KMS-11 (cell line): ENCODE measurements at regions not wholly inside any gene's neighbourhood (a gene's known extent, or its start where the extent isn't known, plus 50 kb on each side); places are given as distances from the start of the nearest gene placed in this dataset.

Source experiments
- H2AFZ ChIP-seq: fragments of 200-600 bp; sonication (generic); 2 replicates; pipeline ENCODE4 v1.6.1; 2016; ENCODE audit warnings: antibody characterized with exemption, mixed run types, low read depth
- H3K27ac ChIP-seq: fragments of 200-600 bp; sonication (generic); 2 replicates; pipeline ENCODE4 v1.6.1; 2016; ENCODE audit warnings: mild to moderate bottlenecking, mixed run types
- H3K27me3 ChIP-seq: fragments of 200-600 bp; sonication (generic); 2 replicates; pipeline ENCODE4 v1.6.1; 2017; ENCODE audit warnings: mild to moderate bottlenecking, low read depth, mixed run types, moderate library complexity; ENCODE audit not compliant: insufficient read depth
- H3K36me3 ChIP-seq: fragments of 200-600 bp; sonication (generic); 2 replicates; pipeline ENCODE4 v1.6.1; 2017; ENCODE audit warnings: mild to moderate bottlenecking, mixed run types; ENCODE audit not compliant: insufficient read depth
- H3K4me1 ChIP-seq: fragments of 200-600 bp; sonication (generic); 2 replicates; pipeline ENCODE4 v1.6.1; 2016; ENCODE audit warnings: mild to moderate bottlenecking, low read depth, mixed run types; ENCODE audit not compliant: poor library complexity, severe bottlenecking
- H3K4me2 ChIP-seq: fragments of 200-600 bp; sonication (generic); 2 replicates; pipeline ENCODE4 v1.7.0; 2016; ENCODE audit warnings: mild to moderate bottlenecking, mixed run types
- H3K4me3 ChIP-seq: fragments of 200-600 bp; sonication (generic); IDR thresholded peaks from 2 replicates; pipeline ENCODE4 v1.6.1; 2017; ENCODE audit warnings: low read depth, low read length, mixed read lengths; ENCODE audit not compliant: insufficient read depth
- H3K79me2 ChIP-seq: fragments of 200-600 bp; sonication (generic); 2 replicates; pipeline ENCODE4 v1.6.1; 2016; ENCODE audit warnings: low read depth, mixed run types; ENCODE audit not compliant: insufficient read depth
- H3K9ac ChIP-seq: fragments of 200-600 bp; sonication (generic); 2 replicates; pipeline ENCODE4 v1.6.1; 2016; ENCODE audit warnings: mild to moderate bottlenecking, mixed run types
- H4K20me1 ChIP-seq: fragments of 200-600 bp; sonication (generic); 2 replicates; pipeline ENCODE4 v1.6.1; 2016; ENCODE audit warnings: mild to moderate bottlenecking, mixed run types; ENCODE audit not compliant: insufficient read depth
- CTCF ChIP-seq: fragments of 200-600 bp; sonication (generic); conservative IDR thresholded peaks from 2 replicates; pipeline ENCODE4 v1.6.1; 2017; ENCODE audit warnings: low read depth, mild to moderate bottlenecking, antibody characterized with exemption, low read length, moderate library complexity, mixed read lengths

GRCh38 chr3:194787072-194787471 lies 101.4 kb downstream of the FAM43A start:
- H4K20me1 ChIP-seq: no peaks in the 10 kb centered on the region
- H3K4me1 ChIP-seq: no peaks in the 10 kb centered on the region
- H3K36me3 ChIP-seq: no peaks in the 10 kb centered on the region
- H3K4me3 ChIP-seq: no peak overlapping the region
- H3K79me2 ChIP-seq: no peaks in the 10 kb centered on the region
- H3K27ac ChIP-seq: no peak overlapping the region
- H3K4me2 ChIP-seq: no peak overlapping the region
- H2AFZ ChIP-seq: no peak overlapping the region
- no peaks in the 10 kb centered on the region for H3K27me3 ChIP-seq
- TF ChIP-seq CTCF: no peak
- no peak overlapping the region for H3K9ac ChIP-seq

GRCh38 chr3:194787650-194788049 lies 102.0 kb downstream of the FAM43A start:
- Histone ChIP-seq H2AFZ (no peak overlapping the region), H3K79me2 (no peaks in the 10 kb centered on the region), H3K27me3 (no peaks in the 10 kb centered on the region), H3K4me3 (no peak overlapping the region), H3K9ac (no peak overlapping the region), H3K4me1 (no peaks in the 10 kb centered on the region), H4K20me1 (no peaks in the 10 kb centered on the region), H3K4me2 (no peak overlapping the region), H3K27ac (no peak overlapping the region), H3K36me3 (no peaks in the 10 kb centered on the region)
- TF ChIP-seq CTCF: no peak

GRCh38 chr3:194792368-194792767 lies 106.7 kb downstream of the FAM43A start:
- TF ChIP-seq CTCF: no peak
- no peak overlapping the region for H3K4me2 ChIP-seq
- no peak overlapping the region for H2AFZ ChIP-seq
- H3K79me2 ChIP-seq: no peaks in the 10 kb centered on the region
- H3K27ac ChIP-seq: no peak overlapping the region
- no peak overlapping the region for H3K4me3 ChIP-seq
- no peaks in the 10 kb centered on the region for H3K4me1 ChIP-seq
- H3K27me3 ChIP-seq: no peaks in the 10 kb centered on the region
- no peaks in the 10 kb centered on the region for H3K36me3 ChIP-seq
- no peaks in the 10 kb centered on the region for H4K20me1 ChIP-seq
- no peak overlapping the region for H3K9ac ChIP-seq

- Histone ChIP-seq H4K20me1 (no peaks in the 10 kb centered on the region), H3K27ac (no peak overlapping the region), H3K36me3 (no peaks in the 10 kb centered on the region), H3K79me2 (no peaks in the 10 kb centered on the region), H3K4me1 (no peaks in the 10 kb centered on the region), H3K4me2 (no peak overlapping the region), H3K27me3 (no peaks in the 10 kb centered on the region), H3K4me3 (no peak overlapping the region), H2AFZ (no peak overlapping the region), H3K9ac (no peak overlapping the region)
- no peak for TF ChIP-seq CTCF
Measured at GRCh38 chr3:194797555-194798250, 112.0 kb downstream of the FAM43A start.
